ENCODE measurements at regions not wholly inside any gene's neighbourhood (a gene's known extent, or its start where the extent isn't known, plus 50 kb on each side); places are given as distances from the start of the nearest gene placed in this dataset.
A peak's percentile ranks its signal among the peaks of the same experiment; 100 is the strongest.

GRCh38 chr2:7420530-7420929, 503.3 kb downstream of the RNF144A start:
- H3K27ac Mint-ChIP-seq: no peak overlapping the region
- H3K4me3 ChIP-seq: no peak overlapping the region
- H4K20me1 ChIP-seq (ENCODE audit: low read depth): no peaks in the 10 kb centered on the region
- no peak overlapping the region for H3K9ac ChIP-seq
- H3K9me3 Mint-ChIP-seq: peaks cover 2% of the 10 kb centered on the region
- H3K4me2 ChIP-seq: no peak overlapping the region
- no peaks in the 10 kb centered on the region for H3F3A ChIP-seq (ENCODE audit: low read depth)
- TF ChIP-seq EZH2phosphoT487 (IDR thresholded peaks at IDR 0.05) (no peak), CTCF (IDR thresholded peaks at IDR 0.05) (no peak), EZH2 (IDR thresholded peaks at IDR 0.05) (no peak)
- no peaks in the 10 kb centered on the region for H3K27me3 ChIP-seq
- H3K4me1 Mint-ChIP-seq: peaks cover 7% of the 10 kb centered on the region
- H3K27ac ChIP-seq: no peak overlapping the region
- no peaks in the 10 kb centered on the region for H3K9me3 ChIP-seq (ENCODE audit: low read depth)
- H3K79me2 ChIP-seq (ENCODE audit: low read depth): no peaks in the 10 kb centered on the region
- H3K4me1 ChIP-seq: peaks cover 12% of the 10 kb centered on the region
- H3K27me3 Mint-ChIP-seq (ENCODE audit: insufficient read depth, low read depth): peaks cover 4% of the 10 kb centered on the region
- H3K4me3 Mint-ChIP-seq: no peak overlapping the region
- H3K36me3 ChIP-seq: no peaks in the 10 kb centered on the region
- no peak for DNase-seq (ENCODE audit: low spot score)
- H2AFZ ChIP-seq (replicated peaks): no peak overlapping the region
- no peaks in the 10 kb centered on the region for H3K36me3 Mint-ChIP-seq

DNA sequence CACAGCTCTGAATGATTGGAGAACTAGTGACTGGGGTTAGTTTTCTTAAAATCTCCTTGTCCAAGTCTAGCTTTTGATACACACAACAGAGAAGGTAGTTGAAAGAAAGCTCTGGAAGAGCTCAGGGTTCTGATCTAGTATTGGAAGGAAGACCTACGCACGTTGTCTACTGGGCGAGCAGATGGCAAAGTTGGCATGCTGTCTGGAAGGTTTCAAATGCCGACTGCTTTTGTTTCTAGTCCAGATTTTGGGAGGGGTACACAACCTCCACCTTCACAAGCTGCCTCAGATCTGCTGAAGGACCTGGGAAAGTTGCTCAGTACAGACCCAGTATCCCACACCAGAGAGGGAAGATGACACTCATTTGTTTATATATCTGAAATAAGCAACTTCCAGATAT, 507.3 kb downstream of the RNF144A start:
- Histone ChIP-seq H3K27me3 (peaks cover 7% of the 10 kb centered on the region), H3K4me2 (no peak overlapping the region), H3K9ac (no peak overlapping the region), H2AFZ (replicated peaks) (no peak overlapping the region), H3K36me3 (no peaks in the 10 kb centered on the region), H4K20me1 (ENCODE audit: low read depth) (no peaks in the 10 kb centered on the region), H3K4me3 (no peak overlapping the region), H3K27ac (no peak overlapping the region), H3K4me1 (peaks cover 3% of the 10 kb centered on the region), H3F3A (ENCODE audit: low read depth) (no peaks in the 10 kb centered on the region), H3K79me2 (ENCODE audit: low read depth) (no peaks in the 10 kb centered on the region), H3K9me3 (ENCODE audit: low read depth) (no peaks in the 10 kb centered on the region)
- Mint-ChIP-seq H3K4me1 (peaks cover 16% of the 10 kb centered on the region), H3K27me3 (ENCODE audit: insufficient read depth, low read depth) (peaks cover 3% of the 10 kb centered on the region), H3K4me3 (no peak overlapping the region), H3K9me3 (peaks cover 2% of the 10 kb centered on the region), H3K27ac (no peak overlapping the region), H3K36me3 (no peaks in the 10 kb centered on the region)
- no peak for TF ChIP-seq EZH2phosphoT487 (IDR thresholded peaks at IDR 0.05)
- TF ChIP-seq CTCF (IDR thresholded peaks at IDR 0.05): no peak
- no peak for TF ChIP-seq EZH2 (IDR thresholded peaks at IDR 0.05)
- DNase-seq (ENCODE audit: low spot score): no peak

- Histone ChIP-seq H3K4me2 (no peak overlapping the region), H3K36me3 (no peaks in the 10 kb centered on the region), H3K9ac (no peak overlapping the region), H3K9me3 (ENCODE audit: low read depth) (no peaks in the 10 kb centered on the region), H3K27me3 (peaks cover 14% of the 10 kb centered on the region), H3K27ac (no peak overlapping the region), H4K20me1 (ENCODE audit: low read depth) (no peaks in the 10 kb centered on the region), H3K4me1 (peaks cover 11% of the 10 kb centered on the region), H3K79me2 (ENCODE audit: low read depth) (no peaks in the 10 kb centered on the region), H3K4me3 (no peak overlapping the region), H2AFZ (replicated peaks) (no peak overlapping the region), H3F3A (ENCODE audit: low read depth) (peaks cover 20% of the 10 kb centered on the region)
- peaks cover 6% of the 10 kb centered on the region for H3K9me3 Mint-ChIP-seq
- TF ChIP-seq CTCF (IDR thresholded peaks at IDR 0.05) (peak; percentile 86), EZH2 (IDR thresholded peaks at IDR 0.05) (no peak)
- no peaks in the 10 kb centered on the region for H3K36me3 Mint-ChIP-seq
- peak; percentile 82 for DNase-seq (ENCODE audit: low spot score)
- peaks cover 30% of the 10 kb centered on the region for H3K4me1 Mint-ChIP-seq
- H3K4me3 Mint-ChIP-seq: no peak overlapping the region
- H3K27ac Mint-ChIP-seq: no peak overlapping the region
- peaks cover 4% of the 10 kb centered on the region for H3K27me3 Mint-ChIP-seq (ENCODE audit: insufficient read depth, low read depth)
These were observed 510.3 kb downstream of the RNF144A start for GRCh38 chr2:7427293-7428060.
